GM12873 (cell line): ENCODE measurements at regions not wholly inside any gene's neighbourhood (a gene's known extent, or its start where the extent isn't known, plus 50 kb on each side); places are given as distances from the start of the nearest gene placed in this dataset.

ENCODE experiments used
- CTCF ChIP-seq: IDR thresholded peaks from 2 replicates; pipeline ENCODE4 v1.5.1; 2012; ENCODE audit warnings: low read depth, mild to moderate bottlenecking, moderate library complexity, low read length, control low read depth; ENCODE audit not compliant: insufficient read depth; ENCODE audit errors: missing control alignments

- no peak for TF ChIP-seq CTCF
These were observed 57.4 kb downstream of the NAV1 start for GRCh38 chr1:201596101-201596868.

- TF ChIP-seq CTCF = no peak
These were observed 58.8 kb downstream of the NAV1 start for GRCh38 chr1:201597551-201598230.

GRCh38 chr1:201598396-201598795, 59.5 kb downstream of the NAV1 start:
- no peak for TF ChIP-seq CTCF

GRCh38 chr1:201598973-201599372, 60.0 kb downstream of the NAV1 start:
- TF ChIP-seq CTCF = no peak

GRCh38 chr1:201599548-201599947, 60.6 kb downstream of the NAV1 start:
- no peak for TF ChIP-seq CTCF

- TF ChIP-seq CTCF = no peak
These were observed 63.7 kb downstream of the NAV1 start for GRCh38 chr1:201602413-201603265.

GRCh38 chr1:201603613-201604232, 64.8 kb downstream of the NAV1 start:
- no peak for TF ChIP-seq CTCF
